ENCODE measurements at regions not wholly inside any gene's neighbourhood (a gene's known extent, or its start where the extent isn't known, plus 50 kb on each side); places are given as distances from the start of the nearest gene placed in this dataset.
A peak's percentile ranks its signal among the peaks of the same experiment; 100 is the strongest.

- DNase-seq, result no peak
Measured at GRCh38 chr3:24645047-24645446, 150.4 kb upstream of the THRB start.

GRCh38 chr3:24646790-24647189, 152.1 kb upstream of the THRB start:
- DNase-seq, result no peak

GRCh38 chr3:24648063-24648462, 153.4 kb upstream of the THRB start:
- no peak for DNase-seq

GRCh38 chr3:24650839-24651238, 156.2 kb upstream of the THRB start:
- DNase-seq, result no peak

GRCh38 chr3:24657870-24658510, 163.3 kb upstream of the THRB start:
- DNase-seq, result no peak

GRCh38 chr3:24661175-24661584, 166.5 kb upstream of the THRB start:
- no peak for DNase-seq

- DNase-seq, result no peak
Measured at GRCh38 chr3:24662449-24663345, 168.0 kb upstream of the THRB start.

- DNase-seq, result no peak
Measured at GRCh38 chr3:24663406-24663805, 168.8 kb upstream of the THRB start.

- DNase-seq, result no peak
Measured at GRCh38 chr3:24668039-24668438, 173.4 kb upstream of the THRB start.

GRCh38 chr3:24670871-24671270, 176.2 kb upstream of the THRB start:
- DNase-seq, result no peak

- DNase-seq, result no peak
Measured at GRCh38 chr3:24673596-24673995, 178.9 kb upstream of the THRB start.

- no peak for DNase-seq
Measured at GRCh38 chr3:24674261-24674660, 179.6 kb upstream of the THRB start.

- no peak for DNase-seq
Measured at GRCh38 chr3:24678021-24678420, 183.4 kb upstream of the THRB start.

- DNase-seq, result no peak
Measured at GRCh38 chr3:24678421-24678865, 183.8 kb upstream of the THRB start.

GRCh38 chr3:24679429-24679828, 184.8 kb upstream of the THRB start:
- DNase-seq, result no peak

- DNase-seq, result peak; percentile 27
Measured at GRCh38 chr3:24680214-24680967, 185.7 kb upstream of the THRB start.

- DNase-seq, result no peak
Measured at GRCh38 chr3:24682141-24682547, 187.5 kb upstream of the THRB start.

GRCh38 chr3:24683090-24683489, 188.4 kb upstream of the THRB start:
- no peak for DNase-seq

GRCh38 chr3:24683633-24684384, 189.2 kb upstream of the THRB start:
- DNase-seq, result no peak

GRCh38 chr3:24684506-24685023, 189.9 kb upstream of the THRB start:
- no peak for DNase-seq

- no peak for DNase-seq
Measured at GRCh38 chr3:24686808-24687207, 192.2 kb upstream of the THRB start.

- no peak for DNase-seq
Measured at GRCh38 chr3:24687671-24688070, 193.0 kb upstream of the THRB start.
